ENCODE measurements at regions not wholly inside any gene's neighbourhood (a gene's known extent, or its start where the extent isn't known, plus 50 kb on each side); places are given as distances from the start of the nearest gene placed in this dataset.

GRCh38 chr6:23213651-23214050 is 644.3 kb downstream of the HDGFL1 start:
- H3K9ac ChIP-seq (ENCODE audit: low read length): no peak overlapping the region
- no peak overlapping the region for H3K4me3 ChIP-seq (ENCODE audit: low read length)
- no peaks in the 10 kb centered on the region for H4K20me1 ChIP-seq (ENCODE audit: insufficient read depth, low read length)
- H3K79me2 ChIP-seq (ENCODE audit: low read length): no peaks in the 10 kb centered on the region
- no peak overlapping the region for H3K27ac ChIP-seq (ENCODE audit: low read length)
- peaks cover 5% of the 10 kb centered on the region for H3K4me1 ChIP-seq (ENCODE audit: low read length)
- H3K9me3 ChIP-seq (ENCODE audit: insufficient read depth, low read length): no peaks in the 10 kb centered on the region
- no peaks in the 10 kb centered on the region for H3K27me3 ChIP-seq (ENCODE audit: low read depth, low read length)
- H3K4me2 ChIP-seq (ENCODE audit: low read length): no peak overlapping the region
- TF ChIP-seq CTCF (IDR thresholded peaks at IDR 0.05; ENCODE audit: low read depth, low read length) (no peak), EZH2phosphoT487 (IDR thresholded peaks at IDR 0.05; ENCODE audit: low read depth) (no peak)
- no peak overlapping the region for H2AFZ ChIP-seq (ENCODE audit: low read depth, low read length)
- H3K36me3 ChIP-seq (replicated peaks; ENCODE audit: low read depth, low read length): no peaks in the 10 kb centered on the region

GRCh38 chr6:23218751-23219150 is 649.4 kb downstream of the HDGFL1 start:
- Histone ChIP-seq H3K4me3 (ENCODE audit: low read length) (no peak overlapping the region), H3K27me3 (ENCODE audit: low read depth, low read length) (no peaks in the 10 kb centered on the region), H3K9ac (ENCODE audit: low read length) (no peak overlapping the region), H3K27ac (ENCODE audit: low read length) (no peak overlapping the region), H3K36me3 (replicated peaks; ENCODE audit: low read depth, low read length) (no peaks in the 10 kb centered on the region), H4K20me1 (ENCODE audit: insufficient read depth, low read length) (no peaks in the 10 kb centered on the region), H3K79me2 (ENCODE audit: low read length) (no peaks in the 10 kb centered on the region), H3K9me3 (ENCODE audit: insufficient read depth, low read length) (no peaks in the 10 kb centered on the region), H3K4me2 (ENCODE audit: low read length) (no peak overlapping the region), H2AFZ (ENCODE audit: low read depth, low read length) (no peak overlapping the region), H3K4me1 (ENCODE audit: low read length) (peaks cover 5% of the 10 kb centered on the region)
- TF ChIP-seq EZH2phosphoT487 (IDR thresholded peaks at IDR 0.05; ENCODE audit: low read depth) (no peak), CTCF (IDR thresholded peaks at IDR 0.05; ENCODE audit: low read depth, low read length) (no peak)

GRCh38 chr6:23222724-23223123 is 653.4 kb downstream of the HDGFL1 start:
- TF ChIP-seq CTCF (IDR thresholded peaks at IDR 0.05; ENCODE audit: low read depth, low read length) (no peak), EZH2phosphoT487 (IDR thresholded peaks at IDR 0.05; ENCODE audit: low read depth) (no peak)
- Histone ChIP-seq H3K27me3 (ENCODE audit: low read depth, low read length) (no peaks in the 10 kb centered on the region), H4K20me1 (ENCODE audit: insufficient read depth, low read length) (no peaks in the 10 kb centered on the region), H3K9me3 (ENCODE audit: insufficient read depth, low read length) (no peaks in the 10 kb centered on the region), H2AFZ (ENCODE audit: low read depth, low read length) (no peak overlapping the region), H3K9ac (ENCODE audit: low read length) (no peak overlapping the region), H3K4me1 (ENCODE audit: low read length) (peaks cover 12% of the 10 kb centered on the region), H3K79me2 (ENCODE audit: low read length) (no peaks in the 10 kb centered on the region), H3K4me2 (ENCODE audit: low read length) (no peak overlapping the region), H3K4me3 (ENCODE audit: low read length) (no peak overlapping the region), H3K36me3 (replicated peaks; ENCODE audit: low read depth, low read length) (no peaks in the 10 kb centered on the region), H3K27ac (ENCODE audit: low read length) (no peak overlapping the region)

GRCh38 chr6:23224540-23224939 is 655.2 kb downstream of the HDGFL1 start:
- no peaks in the 10 kb centered on the region for H3K27me3 ChIP-seq (ENCODE audit: low read depth, low read length)
- peak overlapping the region; percentile 44 for H3K27ac ChIP-seq (ENCODE audit: low read length)
- no peak overlapping the region for H3K4me3 ChIP-seq (ENCODE audit: low read length)
- no peaks in the 10 kb centered on the region for H3K79me2 ChIP-seq (ENCODE audit: low read length)
- H3K9ac ChIP-seq (ENCODE audit: low read length): no peak overlapping the region
- TF ChIP-seq CTCF (IDR thresholded peaks at IDR 0.05; ENCODE audit: low read depth, low read length) (no peak), EZH2phosphoT487 (IDR thresholded peaks at IDR 0.05; ENCODE audit: low read depth) (no peak)
- peak overlapping the region; percentile 41; the same call in 1 of the 2 replicates for H3K4me2 ChIP-seq (ENCODE audit: low read length)
- no peaks in the 10 kb centered on the region for H4K20me1 ChIP-seq (ENCODE audit: insufficient read depth, low read length)
- no peaks in the 10 kb centered on the region for H3K36me3 ChIP-seq (replicated peaks; ENCODE audit: low read depth, low read length)
- H3K4me1 ChIP-seq (ENCODE audit: low read length): peaks cover 23% of the 10 kb centered on the region
- no peak overlapping the region for H2AFZ ChIP-seq (ENCODE audit: low read depth, low read length)
- no peaks in the 10 kb centered on the region for H3K9me3 ChIP-seq (ENCODE audit: insufficient read depth, low read length)

All from OCI-LY3 (cell line).